HG03175 (cell line): ENCODE measurements at regions not wholly inside any gene's neighbourhood (a gene's known extent, or its start where the extent isn't known, plus 50 kb on each side); places are given as distances from the start of the nearest gene placed in this dataset.
"Not testable (repeated sequence)": the region's sequence is repeated elsewhere in the genome, so short reads cannot be mapped to it uniquely, and the experiment has no call there.

Experiments
- ATAC-seq: cut with Tn5 transposase; IDR thresholded peaks from one replicate; pipeline ENCODE4 v1.9.1; 2021; ENCODE audit warnings: mild to moderate bottlenecking, moderate library complexity; ENCODE audit not compliant: unreplicated experiment

- no peak for ATAC-seq
Measured at GRCh38 chr10:2401459-2401858, 664.1 kb upstream of the ADARB2 start.

DNA sequence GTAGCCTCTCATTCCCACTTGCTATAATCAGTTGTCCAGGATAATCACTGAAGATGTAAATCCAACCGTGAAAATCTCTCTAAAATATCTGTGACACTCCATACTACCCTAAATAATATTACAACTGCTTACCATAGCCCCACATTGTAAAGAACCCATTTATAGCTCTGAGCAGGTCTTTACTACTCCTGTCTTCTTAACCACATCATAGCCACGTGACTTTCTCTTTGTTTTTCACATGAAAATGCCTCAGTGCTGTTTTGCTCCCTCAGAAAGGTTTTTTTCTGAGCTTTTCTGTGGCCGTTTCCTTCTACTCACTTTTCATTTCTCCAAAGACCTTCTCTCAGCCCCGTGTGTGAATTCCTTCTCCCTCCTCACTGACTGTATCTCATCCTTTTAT lies 662.2 kb upstream of the ADARB2 start:
- no peak for ATAC-seq

DNA sequence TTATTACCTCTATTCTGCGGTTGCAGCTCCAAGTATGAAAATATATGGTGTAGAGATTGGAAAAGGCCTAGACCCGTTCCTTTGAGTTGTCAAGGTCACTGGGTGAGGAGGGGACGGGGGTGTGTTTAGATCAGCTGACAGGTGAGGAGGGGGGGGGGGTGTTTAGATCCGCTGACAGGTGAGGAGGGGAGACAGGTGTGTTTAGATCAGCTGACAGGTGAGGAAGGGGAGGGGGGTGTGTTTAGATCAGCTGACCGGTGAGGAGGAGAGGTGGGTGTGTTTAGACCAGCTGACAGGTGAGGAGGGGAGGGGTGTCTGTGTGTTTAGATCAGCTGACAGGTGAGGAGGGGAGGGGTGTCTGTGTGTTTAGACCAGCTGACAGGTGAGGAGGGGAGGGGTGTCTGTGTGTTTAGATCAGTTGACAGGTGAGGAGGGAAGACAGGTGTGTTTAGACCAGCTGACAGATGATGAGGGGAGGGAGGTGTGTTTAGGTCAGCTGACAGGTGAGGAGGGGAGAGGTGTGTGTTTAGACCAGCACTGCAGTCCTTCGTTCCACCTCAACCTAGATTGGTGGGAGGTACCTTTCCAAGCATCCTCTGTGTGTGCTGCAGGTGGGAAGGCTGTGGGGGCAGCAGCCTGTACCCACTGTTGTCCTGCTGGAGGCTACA lies 655.0 kb upstream of the ADARB2 start:
- no peak for ATAC-seq

GRCh38 chr10:2387672-2388071 lies 650.3 kb upstream of the ADARB2 start:
- ATAC-seq = no peak

GRCh38 chr10:2387261-2387660 lies 649.9 kb upstream of the ADARB2 start:
- no peak for ATAC-seq

DNA sequence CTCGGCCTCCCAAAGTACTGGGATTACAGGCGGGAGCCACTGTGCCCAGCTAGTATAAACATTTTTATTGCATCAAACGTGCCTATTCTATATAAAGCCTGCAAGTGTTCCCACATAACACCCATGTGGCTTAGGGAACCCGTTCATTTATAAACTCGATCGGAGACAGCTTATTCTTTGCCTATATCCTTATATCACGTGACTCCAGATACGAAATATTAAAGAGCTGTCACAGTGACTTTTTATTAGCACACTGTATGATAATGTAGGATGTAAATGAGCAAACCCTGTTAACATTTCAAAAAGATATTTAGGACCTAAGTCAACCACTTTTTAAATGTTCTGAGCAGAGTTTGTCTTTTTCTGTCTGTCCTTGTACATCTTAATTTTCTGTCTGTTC lies 642.9 kb upstream of the ADARB2 start:
- no peak for ATAC-seq

DNA sequence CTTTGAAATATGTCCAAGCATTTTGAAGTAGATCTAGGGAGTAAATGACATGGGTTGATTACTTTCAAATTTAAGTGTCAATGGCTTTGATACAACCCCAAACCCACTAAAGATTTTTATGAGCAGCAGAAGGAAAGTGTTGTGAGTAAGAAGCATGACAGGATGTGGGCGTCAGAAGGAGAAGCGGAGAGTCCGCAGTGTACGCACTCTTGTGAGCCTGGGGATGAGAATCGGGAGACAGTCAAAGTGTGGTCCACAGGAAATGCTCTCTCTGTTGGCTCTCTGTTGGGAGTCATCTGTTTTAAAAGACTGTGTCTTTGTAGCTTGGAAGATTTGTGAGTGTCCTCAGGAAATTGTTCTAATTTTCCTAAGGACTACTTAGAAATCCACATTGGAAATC lies 629.8 kb upstream of the ADARB2 start:
- ATAC-seq = no peak

DNA sequence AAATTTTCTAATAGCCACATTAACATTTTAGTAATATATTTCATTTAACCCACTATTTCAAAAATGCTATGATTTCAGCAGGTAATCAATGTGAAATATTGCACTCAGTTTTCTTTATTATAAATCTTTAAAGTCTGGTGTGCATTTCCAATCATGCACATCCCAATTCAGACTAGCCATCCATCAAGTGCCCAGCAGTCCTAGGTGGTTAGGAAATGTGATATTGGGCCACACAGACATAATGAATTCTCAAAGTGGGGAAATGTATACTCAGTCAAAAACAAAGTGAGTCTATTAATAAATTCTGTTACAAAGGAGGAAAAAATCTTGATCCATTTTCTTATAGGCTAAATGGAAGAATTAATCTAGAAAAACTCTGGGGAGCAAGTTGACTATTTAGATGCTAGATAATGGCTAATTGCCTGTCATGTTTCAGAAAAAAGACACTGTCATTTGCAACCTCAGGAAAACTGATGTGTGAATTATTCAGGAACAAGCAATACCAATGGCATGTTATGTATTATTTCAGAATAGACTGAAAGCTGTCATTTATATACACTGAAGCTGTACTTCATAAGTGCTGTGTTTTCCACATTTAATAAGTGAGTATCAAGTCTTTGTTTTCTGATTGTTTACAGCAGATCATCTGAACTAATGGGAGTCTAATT lies 629.1 kb upstream of the ADARB2 start:
- ATAC-seq = no peak

DNA sequence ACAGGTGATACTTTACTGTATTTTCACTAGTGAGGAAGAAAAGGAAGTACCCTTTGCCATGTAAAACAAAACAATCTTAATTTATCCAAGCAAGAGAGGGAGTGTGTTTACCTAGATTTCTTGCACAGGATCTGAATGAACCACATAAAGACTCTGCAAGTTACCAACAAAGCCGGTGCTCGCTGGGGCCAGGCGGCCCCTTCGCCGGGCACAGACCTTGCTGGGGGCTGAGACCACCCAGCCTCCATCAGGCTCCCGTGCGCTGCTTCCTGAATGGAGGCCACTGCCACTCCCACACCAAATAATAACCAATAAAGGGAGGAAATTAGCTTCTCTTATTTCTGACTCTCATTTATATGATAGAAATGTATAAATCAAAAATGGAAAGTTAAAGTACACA lies 625.0 kb upstream of the ADARB2 start:
- ATAC-seq = no peak

DNA sequence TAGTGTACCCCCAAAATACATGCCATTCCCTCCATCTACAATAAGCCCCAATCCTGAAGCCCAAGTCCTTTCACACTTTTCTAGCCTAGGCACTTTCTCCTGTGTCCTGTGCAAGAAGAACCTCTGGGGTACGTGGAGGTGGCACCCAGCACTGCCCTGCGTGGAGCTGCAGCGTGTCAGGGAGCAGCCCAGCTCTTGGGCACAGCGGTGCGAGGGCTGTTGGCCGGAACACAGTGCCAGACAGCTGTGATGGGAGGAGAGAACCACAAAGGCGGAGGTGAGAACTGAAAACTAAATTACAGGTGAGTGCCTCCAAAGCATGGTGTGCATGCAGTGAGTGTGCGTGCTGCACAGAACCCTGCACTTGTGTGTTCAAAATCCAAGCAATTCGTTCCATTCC lies 621.3 kb upstream of the ADARB2 start:
- no peak for ATAC-seq

DNA sequence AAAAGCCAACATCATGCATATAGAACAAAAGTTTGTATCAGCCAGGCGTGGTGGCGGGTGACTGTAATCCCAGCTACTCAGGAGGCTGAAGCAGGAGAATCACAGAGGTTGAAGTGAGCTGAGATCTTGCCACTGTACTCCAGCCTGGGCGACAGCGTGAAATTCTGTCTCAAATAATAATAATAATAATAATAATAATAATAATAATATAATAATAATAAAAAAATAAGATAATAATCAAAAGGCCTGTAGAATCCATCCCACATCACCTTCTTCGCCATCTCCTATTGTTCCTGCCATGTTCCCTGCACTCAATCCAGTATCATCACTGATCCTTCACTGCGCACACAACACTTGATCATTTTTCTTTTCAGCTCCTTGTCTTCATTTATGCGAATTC lies 619.3 kb upstream of the ADARB2 start:
- no peak for ATAC-seq

DNA sequence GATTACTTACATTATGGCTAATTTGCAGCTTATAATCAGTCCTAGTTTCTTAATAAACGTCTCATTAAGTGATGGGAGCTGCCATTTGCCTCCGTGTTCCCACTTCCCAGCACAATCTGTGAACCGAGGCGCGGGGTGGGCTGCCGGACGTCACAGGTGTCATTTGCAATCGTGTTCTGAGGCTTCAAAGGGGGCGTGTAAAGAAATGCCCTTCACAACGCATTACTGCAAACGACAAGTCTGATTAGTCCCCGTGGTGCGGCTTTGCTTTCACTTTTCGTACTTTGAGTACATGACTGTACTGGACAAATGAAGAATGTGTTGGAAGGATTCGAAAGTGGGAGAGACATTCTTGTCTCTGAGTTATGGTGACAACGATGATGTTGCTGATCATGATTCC lies 614.2 kb upstream of the ADARB2 start:
- ATAC-seq = no peak

DNA sequence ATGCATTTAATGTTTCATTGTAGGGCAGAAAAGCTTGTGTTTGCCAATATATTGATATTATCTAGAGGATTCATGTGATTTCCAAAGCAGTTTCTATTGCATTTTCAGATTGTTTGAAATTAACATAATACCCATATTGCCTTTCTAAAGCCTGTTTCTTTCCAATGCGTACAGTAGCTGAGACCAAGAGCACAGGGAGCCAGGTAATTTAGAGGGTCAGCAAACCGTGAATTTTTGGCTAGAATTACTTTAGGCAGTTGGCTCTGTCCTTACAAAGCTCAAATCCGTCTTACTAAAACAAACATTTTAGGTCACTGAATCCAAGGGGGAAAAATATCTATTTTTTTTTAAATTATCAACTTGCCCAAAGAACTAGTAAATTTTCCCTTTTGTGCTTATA lies 604.9 kb upstream of the ADARB2 start:
- no peak for ATAC-seq

DNA sequence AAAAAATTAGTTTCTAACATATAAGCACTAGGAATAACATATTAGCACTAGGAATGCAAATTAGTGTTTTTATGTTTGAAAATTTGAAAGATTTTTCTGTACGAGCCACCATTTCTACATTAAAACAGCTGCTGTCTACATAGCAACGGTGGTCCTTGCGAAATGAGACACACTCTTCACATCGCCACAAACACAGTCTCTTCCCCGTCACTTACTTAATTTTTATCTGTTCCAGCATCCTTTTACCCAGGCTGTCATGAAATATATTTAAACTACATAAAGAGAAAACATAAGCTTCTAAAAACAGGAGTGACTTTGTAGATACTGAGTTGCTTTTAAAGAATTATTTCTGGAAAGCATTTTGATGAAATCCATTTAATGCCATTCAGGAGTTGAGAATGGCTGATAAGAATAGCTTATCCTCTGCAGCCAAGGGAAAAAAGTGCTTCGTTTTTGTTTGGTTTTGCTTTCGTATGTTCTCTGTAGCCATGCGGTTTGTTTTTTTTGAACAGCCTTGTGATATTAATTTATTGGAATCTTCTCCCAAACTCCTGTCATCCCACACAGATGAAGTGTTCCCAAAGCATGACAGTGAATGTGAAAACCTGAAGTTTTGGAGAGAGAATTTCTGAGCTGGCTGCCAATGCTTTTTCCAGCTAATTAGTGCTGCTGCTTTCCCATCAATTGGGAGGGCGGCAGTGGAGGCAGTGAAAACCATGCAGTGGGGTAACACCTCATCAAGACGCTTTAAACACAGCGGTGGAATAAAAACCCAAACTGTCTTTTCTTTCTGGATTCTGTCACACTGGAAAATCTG lies 603.7 kb upstream of the ADARB2 start:
- no peak for ATAC-seq

DNA sequence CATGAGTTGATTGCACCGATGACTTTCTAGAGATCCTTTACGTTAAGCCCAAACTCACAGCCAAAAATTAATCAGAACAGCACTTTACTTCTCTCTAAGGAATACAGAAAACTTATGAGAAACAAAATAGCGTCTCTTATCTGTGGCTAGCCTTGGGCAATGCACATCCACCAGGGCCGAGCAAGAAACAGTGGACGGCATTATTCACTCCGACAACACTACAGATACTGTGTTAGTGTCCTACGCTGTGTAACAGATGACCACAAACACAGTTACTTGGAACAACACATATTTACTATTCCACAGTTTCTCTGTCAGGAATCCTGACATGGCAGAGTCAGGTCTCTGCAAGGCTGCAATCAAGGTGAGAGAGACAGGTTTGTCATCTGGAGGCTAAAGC lies 598.3 kb upstream of the ADARB2 start:
- ATAC-seq = no peak

- no peak for ATAC-seq
Measured at GRCh38 chr10:2334575-2334974, 597.2 kb upstream of the ADARB2 start.

DNA sequence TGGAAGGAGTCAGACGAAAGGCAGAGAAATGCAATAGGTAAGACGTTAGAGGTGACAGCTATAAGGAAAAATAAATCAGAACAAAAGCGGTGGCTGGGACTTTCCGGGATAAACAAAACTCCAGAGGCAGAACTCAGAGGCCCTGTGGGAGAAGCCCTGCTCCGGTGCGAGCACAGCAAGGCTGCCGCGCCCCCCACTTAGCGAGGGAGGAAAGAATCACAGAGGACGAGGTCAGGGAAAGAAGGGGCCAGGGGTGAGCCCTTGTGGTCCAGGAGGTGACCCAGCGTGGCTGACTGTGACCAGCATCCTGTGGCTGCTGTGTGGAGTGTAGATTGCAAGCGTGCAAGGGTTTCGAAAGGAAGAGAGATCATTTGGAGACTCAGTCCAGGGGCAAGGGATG lies 591.8 kb upstream of the ADARB2 start:
- ATAC-seq = no peak

GRCh38 chr10:2326411-2326810 lies 589.1 kb upstream of the ADARB2 start:
- ATAC-seq = no peak

DNA sequence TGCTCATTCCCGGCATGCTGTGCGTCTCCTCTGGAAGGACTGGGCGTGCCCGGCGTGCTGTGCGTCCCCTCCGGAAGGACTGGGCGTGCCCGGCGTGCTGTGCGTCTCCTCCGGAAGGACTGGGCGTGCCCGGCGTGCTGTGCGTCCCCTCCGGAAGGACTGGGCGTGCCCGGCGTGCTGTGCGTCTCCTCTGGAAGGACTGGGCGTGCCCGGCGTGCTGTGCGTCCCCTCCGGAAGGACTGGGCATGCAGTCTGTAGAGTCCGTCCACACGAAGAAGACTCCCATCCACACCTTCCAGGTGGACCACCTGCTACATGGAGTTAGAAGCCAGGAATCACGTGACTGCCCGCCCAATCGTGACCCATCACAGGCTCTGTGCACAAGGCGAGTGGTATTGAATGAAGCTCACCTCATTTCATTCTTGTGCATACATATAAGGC lies 577.7 kb upstream of the ADARB2 start:
- not testable (repeated sequence) for ATAC-seq

DNA sequence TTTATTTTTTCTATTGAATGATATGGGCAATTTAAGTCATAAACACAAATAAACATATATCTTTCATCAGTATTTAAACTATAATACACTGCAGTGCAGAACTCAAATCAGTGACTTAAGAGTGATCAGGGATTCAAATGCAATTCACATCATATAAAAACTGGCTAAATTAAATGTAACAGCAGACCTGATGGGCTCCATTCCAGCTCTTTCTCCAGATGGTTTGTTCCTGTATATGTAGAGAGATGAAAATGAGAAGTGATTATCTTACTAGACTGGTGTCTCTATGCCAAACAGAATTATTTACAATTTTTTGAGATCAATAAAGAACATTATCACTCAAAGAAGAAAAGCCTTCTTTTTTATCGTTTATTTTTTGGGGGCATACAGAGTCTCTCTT lies 568.8 kb upstream of the ADARB2 start:
- ATAC-seq = no peak

DNA sequence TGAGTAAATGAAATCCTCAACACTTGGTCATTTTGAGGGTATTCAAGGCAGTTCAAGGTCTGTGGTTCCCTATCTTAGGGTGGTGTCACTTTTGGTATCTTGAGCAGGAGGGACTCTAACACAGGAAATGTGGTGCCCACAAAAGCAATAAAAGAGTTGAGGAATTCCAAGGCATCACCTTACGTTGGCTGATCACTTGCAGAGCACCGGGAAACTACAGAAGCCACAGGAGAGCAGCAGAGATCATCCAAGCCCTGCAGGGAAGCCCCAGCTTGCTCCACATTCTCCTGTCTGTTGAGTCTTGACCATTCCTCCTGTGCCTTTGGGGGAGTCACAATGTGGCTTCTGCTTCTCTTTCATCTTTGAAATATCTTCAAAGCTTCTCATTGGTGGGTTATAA lies 565.8 kb upstream of the ADARB2 start:
- ATAC-seq = no peak

DNA sequence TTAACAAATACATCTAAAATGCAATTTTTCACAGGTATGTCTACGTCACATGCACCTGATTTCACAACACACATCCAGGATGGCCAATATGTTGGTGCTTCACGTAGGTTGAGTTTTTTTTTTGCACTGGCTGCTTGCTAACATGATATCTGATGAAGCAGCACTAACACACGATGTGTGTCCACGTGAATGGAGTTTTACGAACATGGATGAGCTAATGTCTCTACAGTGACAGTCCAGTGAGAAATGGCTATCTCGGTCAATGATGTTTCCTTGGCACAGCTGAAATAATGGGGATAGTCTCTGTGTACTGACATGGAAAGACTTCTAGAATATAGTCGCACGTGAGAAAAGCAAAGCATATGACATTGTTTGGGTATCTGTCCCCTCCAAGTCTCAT lies 563.9 kb upstream of the ADARB2 start:
- no peak for ATAC-seq
